ENCODE measurements at regions not wholly inside any gene's neighbourhood (a gene's known extent, or its start where the extent isn't known, plus 50 kb on each side); places are given as distances from the start of the nearest gene placed in this dataset.

DNA sequence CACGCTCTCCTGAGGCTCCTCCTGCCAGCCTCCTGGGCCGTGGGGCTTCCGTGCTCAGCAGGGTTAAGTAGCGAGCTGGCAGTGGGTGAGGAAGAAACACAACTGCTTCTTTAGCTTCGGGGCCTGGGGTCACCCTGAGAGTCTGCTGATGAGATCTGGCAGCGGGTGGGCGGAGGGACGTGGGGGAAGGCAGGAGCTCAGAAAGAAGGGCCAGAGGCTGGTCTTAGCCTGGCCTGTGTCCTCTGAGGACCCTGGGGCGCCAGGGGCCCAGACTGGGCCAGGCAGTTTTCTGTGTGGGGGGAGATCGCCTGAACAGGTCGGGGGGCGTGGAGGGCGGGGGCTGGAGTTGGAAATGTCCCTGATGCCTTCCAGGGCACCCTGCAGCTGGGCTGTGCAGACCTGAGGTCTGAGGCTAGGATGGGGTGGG lies 97.8 kb upstream of the GSE1 start:
- TF ChIP-seq, protein P1, sequence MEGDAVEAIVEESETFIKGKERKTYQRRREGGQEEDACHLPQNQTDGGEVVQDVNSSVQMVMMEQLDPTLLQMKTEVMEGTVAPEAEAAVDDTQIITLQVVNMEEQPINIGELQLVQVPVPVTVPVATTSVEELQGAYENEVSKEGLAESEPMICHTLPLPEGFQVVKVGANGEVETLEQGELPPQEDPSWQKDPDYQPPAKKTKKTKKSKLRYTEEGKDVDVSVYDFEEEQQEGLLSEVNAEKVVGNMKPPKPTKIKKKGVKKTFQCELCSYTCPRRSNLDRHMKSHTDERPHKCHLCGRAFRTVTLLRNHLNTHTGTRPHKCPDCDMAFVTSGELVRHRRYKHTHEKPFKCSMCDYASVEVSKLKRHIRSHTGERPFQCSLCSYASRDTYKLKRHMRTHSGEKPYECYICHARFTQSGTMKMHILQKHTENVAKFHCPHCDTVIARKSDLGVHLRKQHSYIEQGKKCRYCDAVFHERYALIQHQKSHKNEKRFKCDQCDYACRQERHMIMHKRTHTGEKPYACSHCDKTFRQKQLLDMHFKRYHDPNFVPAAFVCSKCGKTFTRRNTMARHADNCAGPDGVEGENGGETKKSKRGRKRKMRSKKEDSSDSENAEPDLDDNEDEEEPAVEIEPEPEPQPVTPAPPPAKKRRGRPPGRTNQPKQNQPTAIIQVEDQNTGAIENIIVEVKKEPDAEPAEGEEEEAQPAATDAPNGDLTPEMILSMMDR (IDR thresholded peaks at IDR 0.05; ENCODE audit: low read depth, low read length) = no peak
- TF ChIP-seq EZH2phosphoT487 (IDR thresholded peaks at IDR 0.05; ENCODE audit: low read depth) = no peak
